HepG2 (cell line): ENCODE measurements at regions not wholly inside any gene's neighbourhood (a gene's known extent, or its start where the extent isn't known, plus 50 kb on each side); places are given as distances from the start of the nearest gene placed in this dataset.

Source experiments
- HNF1B ChIP-seq: sonication (generic); formaldehyde crosslinking; IDR thresholded peaks from 2 replicates; pipeline ENCODE4 v1.5.1; 2020; ENCODE audit warnings: mild to moderate bottlenecking, moderate library complexity, missing genetic modification reagents
- KLF15 ChIP-seq: sonication (generic); formaldehyde crosslinking; IDR thresholded peaks from 2 replicates; pipeline ENCODE4 v1.8.1; 2023; ENCODE audit warnings: borderline replicate concordance, mild to moderate bottlenecking, inconsistent platforms, missing genetic modification reagents, mixed read lengths
- LCORL ChIP-seq, 2 experiments: fragments of 450-650 bp in 1 of 2; sonication (generic) in 1 of 2; formaldehyde crosslinking in 1 of 2; IDR thresholded peaks; 2 replicates each; pipeline versions ENCODE4 v1.5.0 to v1.6.1; 2017 to 2020; ENCODE audit warnings: antibody characterized with exemption in 1 of 2, missing genetic modification reagents in 1 of 2
- PBX3 ChIP-seq: sonication (generic); formaldehyde crosslinking; IDR thresholded peaks from 2 replicates; pipeline ENCODE4 v1.8.1; 2023; ENCODE audit warnings: missing genetic modification reagents, inconsistent platforms, borderline replicate concordance
- ZMYM4 ChIP-seq: sonication (generic); formaldehyde crosslinking; IDR thresholded peaks from 2 replicates; pipeline ENCODE4 v1.8.1; 2023; ENCODE audit warnings: mild to moderate bottlenecking, missing genetic modification reagents
- ZNF318 ChIP-seq: sonication (generic); formaldehyde crosslinking; IDR thresholded peaks from 2 replicates; pipeline ENCODE4 v1.4.0; 2020; ENCODE audit warnings: mild to moderate bottlenecking, missing genetic modification reagents
- ZNF343 ChIP-seq: sonication (generic); formaldehyde crosslinking; IDR thresholded peaks from 2 replicates; pipeline ENCODE4 v1.4.0; 2020; ENCODE audit warnings: mild to moderate bottlenecking, missing genetic modification reagents
- ZNF484 ChIP-seq: sonication (generic); formaldehyde crosslinking; IDR thresholded peaks from 2 replicates; pipeline ENCODE4 v1.5.1; 2020; ENCODE audit warnings: mild to moderate bottlenecking, low read depth, missing genetic modification reagents, borderline replicate concordance
- ZNF646 ChIP-seq: sonication (generic); formaldehyde crosslinking; IDR thresholded peaks from 2 replicates; pipeline ENCODE4 v1.9.0; 2021; ENCODE audit warnings: mild to moderate bottlenecking, missing genetic modification reagents

- TF ChIP-seq ZNF484 (CRISPR knock-in tag) (no peak), KLF15 (CRISPR knock-in tag) (no peak), ZMYM4 (peak; percentile 53; the same call in 1 of the 2 replicates), ZNF343 (CRISPR knock-in tag) (peak; percentile 58; the same call in 1 of the 2 replicates), HNF1B (CRISPR knock-in tag) (0 out of 2 replicates have a peak, but pooled peaks have one; percentile 14), LCORL (IDR thresholded peaks at IDR 0.05) (no peak), LCORL (CRISPR knock-in tag; IDR thresholded peaks at IDR 0.05) (peak; percentile 60; the same call in 1 of the 2 replicates), ZNF318 (no peak), ZNF646 (CRISPR knock-in tag) (0 out of 2 replicates have a peak, but pooled peaks have one; percentile 49), PBX3 (CRISPR knock-in tag) (no peak)
Measured at GRCh38 chr15:31265090-31265870, 61.4 kb upstream of the KLF13 start (continued).
